Endothelial cell of umbilical vein (primary cell): ENCODE measurements at regions not wholly inside any gene's neighbourhood (a gene's known extent, or its start where the extent isn't known, plus 50 kb on each side); places are given as distances from the start of the nearest gene placed in this dataset.

Experiments
- BruUV-seq: library from RNA; stranded (reverse); fragments of 400-500 nt; replicated peaks from 2 replicates; lab custom pipeline; 2021; lab: Mats Ljungman, UMichigan
- CTCF ChIA-PET: fragments of 300-600, 350-600 bp; sonication (Branson Sonifier 250); formaldehyde crosslinking; loops from one replicate; lab custom pipeline; 2021; ENCODE audit warnings: antibody characterized with exemption, inconsistent platforms; lab: Charles Lee
- POLR2A ChIA-PET: fragments of 300-600, 350-600 bp; sonication (Branson Sonifier 250); formaldehyde crosslinking; loops from one replicate; lab custom pipeline; 2021; ENCODE audit warnings: antibody characterized with exemption, inconsistent platforms; lab: Charles Lee
- DNase-seq: peaks from one replicate; pipeline ENCODE4 v3.0.0-alpha.2; 2011; ENCODE audit warnings: low read depth, low spot score
- FAIRE-seq: peaks from 2 replicates; lab custom pipeline; 2011; peaks lifted over from hg19 to GRCh38; lab: Jason Lieb, UNC
- H2AFZ ChIP-seq: 2 replicates; pipeline ENCODE4 v1.6.0; 2012; ENCODE audit warnings: low read depth, low read length, control low read depth, inconsistent platforms
- H3K27ac ChIP-seq: 2 replicates; pipeline ENCODE4 v1.5.1; 2011; ENCODE audit warnings: low read depth, mild to moderate bottlenecking, control low read depth, low read length, moderate library complexity; ENCODE audit not compliant: insufficient read depth
- H3K27me3 ChIP-seq, 2 experiments: 2 replicates each; pipeline versions ENCODE4 v1.6.0 to v1.6.1; 2011; ENCODE audit warnings: low read length in 2 of 2, mixed read lengths in 1 of 2; ENCODE audit not compliant: control insufficient read depth in 2 of 2, insufficient read depth in 2 of 2
- H3K36me3 ChIP-seq, 2 experiments: 2 replicates in 1 of 2; 3 replicates in 1 of 2; pipeline ENCODE4 v1.5.1; 2011; ENCODE audit warnings: low read length in 2 of 2, mild to moderate bottlenecking in 1 of 2, moderate library complexity in 1 of 2; ENCODE audit not compliant: control insufficient read depth in 2 of 2, insufficient read depth in 2 of 2; ENCODE audit errors: extremely low read depth in 1 of 2
- H3K4me1 ChIP-seq: 3 replicates; pipeline ENCODE4 v1.5.1; 2011; ENCODE audit warnings: mild to moderate bottlenecking, low read length; ENCODE audit not compliant: control insufficient read depth, insufficient read depth; ENCODE audit errors: extremely low read depth
- H3K4me2 ChIP-seq: 2 replicates; pipeline ENCODE4 v1.6.1; 2011; ENCODE audit warnings: low read length, control low read depth, mixed read lengths; ENCODE audit not compliant: insufficient read depth
- H3K4me3 ChIP-seq, 3 experiments: fragments of 200-600 bp in 1 of 3; sonication (generic), shearing (Covaris generic) in 1 of 3; replicated peaks in 1 of 3; 2 replicates each; pipeline ENCODE4 v1.5.1; 2011 to 2016; ENCODE audit warnings: control low read depth in 3 of 3, low read length in 3 of 3, mild to moderate bottlenecking in 2 of 3, inconsistent platforms in 1 of 3, low read depth in 1 of 3, moderate library complexity in 1 of 3; ENCODE audit not compliant: insufficient read depth in 1 of 3
- H3K79me2 ChIP-seq: 2 replicates; pipeline ENCODE4 v1.6.0; 2012; ENCODE audit warnings: low read length, inconsistent platforms; ENCODE audit not compliant: control insufficient read depth, insufficient read depth
- H3K9ac ChIP-seq: replicated peaks from 2 replicates; pipeline ENCODE3; 2011; ENCODE audit warnings: low read length, control low read depth; ENCODE audit not compliant: insufficient read depth; ENCODE audit errors: extremely low read depth
- H3K9me1 ChIP-seq: replicated peaks from 3 replicates; pipeline ENCODE4 v1.6.0; 2011; ENCODE audit warnings: mild to moderate bottlenecking, low read length; ENCODE audit not compliant: control insufficient read depth, insufficient read depth; ENCODE audit errors: extremely low read depth
- H3K9me3 ChIP-seq: replicated peaks from 2 replicates; pipeline ENCODE4 v1.5.1; 2012; ENCODE audit warnings: low read length, inconsistent platforms; ENCODE audit not compliant: control insufficient read depth, insufficient read depth
- H4K20me1 ChIP-seq: replicated peaks from 2 replicates; pipeline ENCODE3; 2011; ENCODE audit warnings: mild to moderate bottlenecking, low read length; ENCODE audit not compliant: control insufficient read depth, insufficient read depth; ENCODE audit errors: extremely low read depth
- CTCF ChIP-seq, 2 donors: IDR thresholded peaks; 1 replicate in 1 of 2; 2 replicates in 1 of 2; pipeline ENCODE4 v1.5.1; 2011; ENCODE audit warnings: low read length in 2 of 2, mild to moderate bottlenecking in 2 of 2, moderate library complexity in 2 of 2, control low read depth in 1 of 2, inconsistent platforms in 1 of 2, low read depth in 1 of 2; ENCODE audit not compliant: insufficient read depth in 1 of 2; ENCODE audit errors: extremely low read depth in 1 of 2
- EZH2 ChIP-seq: IDR thresholded peaks from 2 replicates; pipeline ENCODE4 v1.6.1; 2012; ENCODE audit warnings: borderline replicate concordance, low read depth, mild to moderate bottlenecking, moderate library complexity, low read length, inconsistent platforms; ENCODE audit not compliant: severe bottlenecking
- FOS ChIP-seq: IDR thresholded peaks from 2 replicates; pipeline ENCODE4 v1.6.1; 2011; ENCODE audit warnings: mild to moderate bottlenecking, low read length, moderate library complexity, borderline replicate concordance; ENCODE audit not compliant: insufficient read depth
- GATA2 ChIP-seq: IDR thresholded peaks from 2 replicates; pipeline ENCODE4 v1.7.0; 2011; ENCODE audit warnings: low read depth, mild to moderate bottlenecking, moderate library complexity, mixed read lengths, low read length; ENCODE audit not compliant: insufficient read length, insufficient read depth
- JUN ChIP-seq: IDR thresholded peaks from 2 replicates; pipeline ENCODE4 v1.6.1; 2011; ENCODE audit warnings: borderline replicate concordance, low read depth; ENCODE audit not compliant: insufficient read length, insufficient read depth
- MAX ChIP-seq: IDR thresholded peaks from 2 replicates; pipeline ENCODE4 v1.6.1; 2011; ENCODE audit not compliant: insufficient read depth, insufficient read length
- MYC ChIP-seq: IDR thresholded peaks from one replicate; pipeline ENCODE4 v1.6.1; 2011; ENCODE audit warnings: mild to moderate bottlenecking, low read depth, low read length
- POLR2A ChIP-seq: IDR thresholded peaks from 2 replicates; pipeline ENCODE4 v1.6.1; 2012; ENCODE audit warnings: low read depth, mild to moderate bottlenecking, control low read depth, low read length
- POLR2AphosphoS5 ChIP-seq: IDR thresholded peaks from 2 replicates; pipeline ENCODE4 v1.6.1; 2012; ENCODE audit warnings: low read depth, mild to moderate bottlenecking, control low read depth, low read length, moderate library complexity; ENCODE audit not compliant: insufficient read depth
- dilution Hi-C: fragments of 300-500 bp; cut with MboI; formaldehyde crosslinking; loops from one replicate; pipeline ENCODE4 v1.15.0; 2019; ENCODE audit warnings: low sequenced_read_pairs; ENCODE audit not compliant: extremely low pct_ligation_motif_present
- intact Hi-C: fragments of 100-400 bp; cut with micrococcal nuclease; formaldehyde crosslinking; loops from one replicate; pipeline ENCODE4 v1.10.0; 2022

- H3K9me3 ChIP-seq, result no peaks in the 10 kb centered on the region
- DNase-seq, result no peak
- no peaks in the 10 kb centered on the region for H3K79me2 ChIP-seq
- BruUV-seq, result no TSS peak
- dilution Hi-C loops (no loop called here), intact Hi-C loops (no loop called here)
- FAIRE-seq, result no peak
- CTCF ChIA-PET, result no interaction called here
- H3K9me1 ChIP-seq, result no peaks in the 10 kb centered on the region
- no peak for TF ChIP-seq CTCF (IDR thresholded peaks at IDR 0.05; ENCODE audit: extremely low read depth in 1 of 2, insufficient read depth in 1 of 2, low read depth in 1 of 2, low read length in 2 of 2)
- TF ChIP-seq EZH2, result no peak
- no peak for TF ChIP-seq JUN
- TF ChIP-seq MAX, result no peak
- no peak for TF ChIP-seq POLR2A
- TF ChIP-seq POLR2AphosphoS5, result no peak
- no peak for TF ChIP-seq FOS
- TF ChIP-seq MYC, result no peak
- TF ChIP-seq GATA2, result no peak
- H3K27ac ChIP-seq, result no peak overlapping the region
- H2AFZ ChIP-seq, result no peak overlapping the region
- no peaks in the 10 kb centered on the region for H3K4me1 ChIP-seq
- no peak overlapping the region for H3K4me2 ChIP-seq
- no peak overlapping the region for H3K9ac ChIP-seq
- no peaks in the 10 kb centered on the region for H3K36me3 ChIP-seq
- H3K27me3 ChIP-seq, result no peaks in the 10 kb centered on the region
- no peaks in the 10 kb centered on the region for H4K20me1 ChIP-seq
- POLR2A ChIA-PET, result no interaction called here
- no peak overlapping the region for H3K4me3 ChIP-seq
These were observed 532.1 kb downstream of the SOX11 start for GRCh38 chr2:6224267-6224666.
